Parathyroid adenoma (tissue), 2 donors: ENCODE measurements at regions not wholly inside any gene's neighbourhood (a gene's known extent, or its start where the extent isn't known, plus 50 kb on each side); places are given as distances from the start of the nearest gene placed in this dataset.

Source experiments
- H2AFZ ChIP-seq: fragments of 300-600 bp; sonication (generic); one replicate; pipeline ENCODE4 v1.7.0; 2017; ENCODE audit warnings: antibody characterized with exemption, mild to moderate bottlenecking
- H3K27ac ChIP-seq: fragments of 300-600 bp; sonication (generic); one replicate; pipeline ENCODE4 v1.7.0; 2017
- H3K27me3 ChIP-seq: fragments of 300-600 bp; sonication (generic); one replicate; pipeline ENCODE4 v1.7.0; 2017; ENCODE audit warnings: low read length; ENCODE audit not compliant: control insufficient read depth, insufficient read depth
- H3K36me3 ChIP-seq: fragments of 300-600 bp; sonication (generic); one replicate; pipeline ENCODE4 v1.7.0; 2017; ENCODE audit warnings: low read length; ENCODE audit not compliant: control insufficient read depth, insufficient read depth
- H3K4me1 ChIP-seq: fragments of 300-600 bp; sonication (generic); one replicate; pipeline ENCODE4 v1.7.0; 2017; ENCODE audit warnings: control low read depth
- H3K4me2 ChIP-seq: fragments of 300-600 bp; sonication (generic); one replicate; pipeline ENCODE4 v1.7.0; 2017; ENCODE audit warnings: low read length
- H3K4me3 ChIP-seq: fragments of 300-600 bp; sonication (generic); one replicate; pipeline ENCODE4 v1.7.0; 2017; ENCODE audit warnings: low read depth, low read length
- H3K79me2 ChIP-seq: fragments of 300-600 bp; sonication (generic); one replicate; pipeline ENCODE4 v1.7.0; 2017; ENCODE audit warnings: control low read depth
- H3K9ac ChIP-seq: fragments of 300-600 bp; sonication (generic); one replicate; pipeline ENCODE4 v1.7.0; 2017; ENCODE audit warnings: mild to moderate bottlenecking
- H3K9me3 ChIP-seq: fragments of 300-600 bp; sonication (generic); one replicate; pipeline ENCODE4 v1.7.0; 2017; ENCODE audit warnings: low read length; ENCODE audit not compliant: control insufficient read depth
- CTCF ChIP-seq: fragments of 300-600 bp; sonication (generic); IDR thresholded peaks from one replicate; pipeline ENCODE4 v1.7.0; 2017; ENCODE audit warnings: antibody characterized with exemption, mild to moderate bottlenecking
- donor health status: primary hyperparathyroidism.

DNA sequence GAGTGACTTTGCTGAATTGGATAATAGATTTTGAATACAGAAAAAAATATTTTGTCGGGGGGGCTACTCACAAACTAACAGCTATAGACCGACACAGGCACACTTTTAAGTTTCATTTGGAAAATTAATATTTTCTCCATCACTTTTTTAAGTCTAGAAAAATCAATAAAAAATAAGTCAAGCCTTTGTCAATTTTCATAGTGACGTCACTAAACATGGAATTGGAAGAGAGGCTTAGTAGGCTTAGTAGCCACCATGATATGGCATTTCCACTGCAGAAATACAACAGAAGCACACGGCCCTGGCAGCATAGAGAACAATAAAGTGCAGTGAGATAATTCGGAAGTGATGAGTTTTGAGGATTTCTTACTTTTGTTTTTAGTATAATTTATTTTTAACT, 357.2 kb downstream of the RPS24 start:
- H3K79me2 ChIP-seq, result no peaks in the 10 kb centered on the region
- H3K36me3 ChIP-seq, result no peaks in the 10 kb centered on the region
- no peaks in the 10 kb centered on the region for H3K9me3 ChIP-seq
- no peak overlapping the region for H3K4me2 ChIP-seq
- no peaks in the 10 kb centered on the region for H3K27me3 ChIP-seq
- no peak overlapping the region for H3K27ac ChIP-seq
- no peak overlapping the region for H2AFZ ChIP-seq
- no peak overlapping the region for H3K9ac ChIP-seq
- no peak overlapping the region for H3K4me3 ChIP-seq
- no peak for TF ChIP-seq CTCF
- no peaks in the 10 kb centered on the region for H3K4me1 ChIP-seq

DNA sequence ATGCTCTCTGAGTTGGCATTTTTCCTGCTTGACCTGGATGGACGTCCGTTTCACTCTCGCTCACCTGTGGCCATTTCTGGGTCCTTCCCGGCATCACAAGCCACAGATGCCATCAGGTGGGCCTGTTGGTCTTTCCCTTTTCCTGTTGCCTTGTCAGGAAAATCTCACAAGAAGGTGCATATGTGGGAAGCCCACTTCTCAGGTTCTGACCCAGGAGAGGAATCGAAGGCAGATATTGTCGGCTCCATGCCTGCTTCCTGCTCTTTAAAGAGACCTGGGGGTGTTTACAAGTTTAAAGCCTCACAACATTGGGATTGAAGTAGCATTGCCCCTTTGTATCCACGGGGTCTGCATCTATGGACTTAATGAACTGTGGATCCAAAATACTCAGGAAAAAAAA, 357.9 kb downstream of the RPS24 start:
- H3K27ac ChIP-seq, result no peak overlapping the region
- no peaks in the 10 kb centered on the region for H3K36me3 ChIP-seq
- no peaks in the 10 kb centered on the region for H3K27me3 ChIP-seq
- no peaks in the 10 kb centered on the region for H3K9me3 ChIP-seq
- H2AFZ ChIP-seq, result no peak overlapping the region
- no peak overlapping the region for H3K9ac ChIP-seq
- H3K4me3 ChIP-seq, result no peak overlapping the region
- H3K4me2 ChIP-seq, result no peak overlapping the region
- no peak for TF ChIP-seq CTCF
- no peaks in the 10 kb centered on the region for H3K4me1 ChIP-seq
- H3K79me2 ChIP-seq, result no peaks in the 10 kb centered on the region

DNA sequence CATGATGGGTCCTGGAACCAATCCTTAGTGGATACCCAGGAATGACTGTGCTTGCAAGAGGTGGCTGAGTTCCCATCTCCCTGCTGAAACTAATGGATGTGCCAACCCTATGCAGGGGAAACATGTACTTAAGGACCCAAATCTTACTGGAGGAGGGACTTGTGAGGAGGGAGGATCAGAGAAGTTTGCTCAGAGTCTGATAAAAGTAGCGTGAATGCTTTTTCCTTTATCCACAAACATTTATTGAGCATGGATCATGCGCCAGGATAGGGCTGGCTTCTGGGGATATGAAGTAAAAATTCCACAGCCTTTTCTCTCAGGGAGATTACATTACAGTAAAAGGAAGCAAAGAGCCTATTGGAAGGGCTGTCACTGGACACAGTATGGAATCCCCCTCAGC, 358.5 kb downstream of the RPS24 start:
- H3K4me1 ChIP-seq, result no peaks in the 10 kb centered on the region
- no peaks in the 10 kb centered on the region for H3K27me3 ChIP-seq
- no peaks in the 10 kb centered on the region for H3K36me3 ChIP-seq
- no peaks in the 10 kb centered on the region for H3K79me2 ChIP-seq
- H2AFZ ChIP-seq, result no peak overlapping the region
- H3K9ac ChIP-seq, result no peak overlapping the region
- TF ChIP-seq CTCF, result no peak
- no peaks in the 10 kb centered on the region for H3K9me3 ChIP-seq
- no peak overlapping the region for H3K4me2 ChIP-seq
- no peak overlapping the region for H3K27ac ChIP-seq
- no peak overlapping the region for H3K4me3 ChIP-seq

GRCh38 chr10:78393094-78393493, 359.4 kb downstream of the RPS24 start:
- Histone ChIP-seq H3K4me3 (no peak overlapping the region), H3K9ac (no peak overlapping the region), H3K4me1 (no peaks in the 10 kb centered on the region), H3K9me3 (no peaks in the 10 kb centered on the region), H3K36me3 (no peaks in the 10 kb centered on the region), H3K27ac (no peak overlapping the region), H3K4me2 (no peak overlapping the region), H3K27me3 (no peaks in the 10 kb centered on the region), H3K79me2 (no peaks in the 10 kb centered on the region), H2AFZ (no peak overlapping the region)
- no peak for TF ChIP-seq CTCF

DNA sequence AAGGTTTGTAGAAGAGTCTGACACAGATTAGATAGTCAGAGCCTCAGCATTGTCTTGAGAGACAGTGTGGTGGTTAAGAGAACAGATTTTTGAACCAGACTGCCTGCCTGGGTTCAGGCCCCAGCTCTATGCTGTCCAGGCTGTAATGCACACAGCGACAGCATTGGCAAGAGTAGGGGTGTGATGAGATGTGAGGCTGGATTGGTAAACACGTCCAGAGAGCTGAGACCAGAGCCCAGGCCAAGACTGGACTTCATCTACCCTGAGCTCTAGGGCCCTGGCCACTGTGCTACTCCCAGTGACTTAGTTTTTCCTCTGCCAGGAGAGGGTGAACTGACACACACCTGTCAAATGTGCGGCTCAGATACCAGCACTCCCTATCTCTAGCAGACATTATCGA, 360.4 kb downstream of the RPS24 start:
- Histone ChIP-seq H3K27ac (no peak overlapping the region), H3K4me1 (no peaks in the 10 kb centered on the region), H3K9ac (no peak overlapping the region), H3K36me3 (no peaks in the 10 kb centered on the region), H2AFZ (no peak overlapping the region), H3K9me3 (no peaks in the 10 kb centered on the region), H3K27me3 (no peaks in the 10 kb centered on the region), H3K4me3 (no peak overlapping the region), H3K4me2 (no peak overlapping the region), H3K79me2 (no peaks in the 10 kb centered on the region)
- no peak for TF ChIP-seq CTCF
